GM12878 (cell line): ENCODE measurements at regions not wholly inside any gene's neighbourhood (a gene's known extent, or its start where the extent isn't known, plus 50 kb on each side); places are given as distances from the start of the nearest gene placed in this dataset.

Experiments
- ATF7 ChIP-seq: fragments of 450-650 bp; IDR thresholded peaks from 2 replicates; pipeline ENCODE4 v1.6.1; 2016; ENCODE audit warnings: low read depth, mild to moderate bottlenecking
- EED ChIP-seq: sonication (generic); IDR thresholded peaks from 2 replicates; pipeline ENCODE4 v1.6.1; 2016; ENCODE audit warnings: antibody characterized with exemption, low read depth
- FOXM1 ChIP-seq: IDR thresholded peaks from 2 replicates; pipeline ENCODE4 v1.6.1; 2012; ENCODE audit warnings: low read depth, mild to moderate bottlenecking, inconsistent platforms, low read length, moderate library complexity
- IRF4 ChIP-seq: IDR thresholded peaks from 2 replicates; pipeline ENCODE4 v1.6.1; 2011; ENCODE audit warnings: low read depth, low read length
- JUND ChIP-seq: IDR thresholded peaks from 2 replicates; pipeline ENCODE4 v1.6.1; 2012; ENCODE audit warnings: low read depth, mild to moderate bottlenecking, low read length, improper control_type of control experiment, moderate library complexity
- MXI1 ChIP-seq: fragments of 150-350 bp; IDR thresholded peaks from 2 replicates; pipeline ENCODE4 v1.6.1; 2011; ENCODE audit warnings: low read depth, mild to moderate bottlenecking, inconsistent platforms, low read length, improper control_type of control experiment
- MYC ChIP-seq: IDR thresholded peaks from 2 replicates; pipeline ENCODE4 v1.6.1; 2011; ENCODE audit warnings: mild to moderate bottlenecking, low read length, moderate library complexity, inconsistent platforms; ENCODE audit not compliant: insufficient read depth, insufficient replicate concordance, insufficient read length, severe bottlenecking
- NBN ChIP-seq: fragments of 450-650 bp; IDR thresholded peaks from 2 replicates; pipeline ENCODE4 v1.6.1; 2016
- NFYA ChIP-seq: IDR thresholded peaks from 2 replicates; pipeline ENCODE4 v1.6.1; 2011; ENCODE audit warnings: low read depth, mild to moderate bottlenecking, low read length, improper control_type of control experiment, borderline replicate concordance
- NR2C1 ChIP-seq: fragments of 450-650 bp; IDR thresholded peaks from 2 replicates; pipeline ENCODE4 v1.6.1; 2017; ENCODE audit warnings: antibody characterized with exemption, mild to moderate bottlenecking, moderate library complexity
- NR2C2 ChIP-seq: IDR thresholded peaks from 2 replicates; pipeline ENCODE4 v1.6.1; 2011; ENCODE audit warnings: borderline replicate concordance, low read depth; ENCODE audit not compliant: control insufficient read depth, insufficient read length
- PAX8 ChIP-seq: fragments of 450-650 bp; IDR thresholded peaks from 2 replicates; pipeline ENCODE4 v1.6.1; 2017; ENCODE audit warnings: mild to moderate bottlenecking, moderate library complexity
- RAD21 ChIP-seq: IDR thresholded peaks from 2 replicates; pipeline ENCODE4 v1.6.1; 2011; ENCODE audit warnings: mild to moderate bottlenecking, low read depth, low read length, moderate library complexity; ENCODE audit not compliant: insufficient read depth
- RUNX3 ChIP-seq: IDR thresholded peaks from 2 replicates; pipeline ENCODE4 v1.6.1; 2012; ENCODE audit warnings: low read length, inconsistent platforms
- SIN3A ChIP-seq: IDR thresholded peaks from 2 replicates; pipeline ENCODE4 v1.6.1; 2012; ENCODE audit warnings: low read depth, low read length, improper control_type of control experiment
- SMC3 ChIP-seq: IDR thresholded peaks from 2 replicates; pipeline ENCODE4 v1.6.1; 2011; ENCODE audit warnings: low read length, improper control_type of control experiment, borderline replicate concordance
- SUPT20H ChIP-seq: IDR thresholded peaks from 2 replicates; pipeline ENCODE4 v1.6.1; 2011; ENCODE audit warnings: low read depth, mild to moderate bottlenecking, low read length, moderate library complexity, borderline replicate concordance; ENCODE audit not compliant: control insufficient read depth
- WRNIP1 ChIP-seq: IDR thresholded peaks from 2 replicates; pipeline ENCODE4 v1.6.1; 2011; ENCODE audit warnings: low read depth, low read length, improper control_type of control experiment, borderline replicate concordance
- YBX1 ChIP-seq: fragments of 450-650 bp; IDR thresholded peaks from 2 replicates; pipeline ENCODE4 v1.6.1; 2016; ENCODE audit warnings: antibody characterized with exemption
- YY1 ChIP-seq: IDR thresholded peaks from 2 replicates; pipeline ENCODE4 v1.6.1; 2011; ENCODE audit warnings: low read depth, mild to moderate bottlenecking, low read length
- ZBED1 ChIP-seq: IDR thresholded peaks from 2 replicates; pipeline ENCODE4 v1.6.1; 2016; ENCODE audit warnings: borderline replicate concordance
- ZNF384 ChIP-seq: IDR thresholded peaks from 2 replicates; pipeline ENCODE4 v1.6.1; 2012; ENCODE audit warnings: low read depth, mild to moderate bottlenecking, low read length, improper control_type of control experiment, borderline replicate concordance
- ZZZ3 ChIP-seq: IDR thresholded peaks from 2 replicates; pipeline ENCODE4 v1.6.1; 2011; ENCODE audit warnings: low read depth; ENCODE audit not compliant: control insufficient read depth, insufficient read length
- TF ChIP-seq, protein P1 (sequence below): fragments of 450-650 bp; IDR thresholded peaks from 2 replicates; pipeline ENCODE4 v1.6.1; 2017; ENCODE audit warnings: mild to moderate bottlenecking, moderate library complexity
- TF ChIP-seq, protein P2 (sequence below): fragments of 450-650 bp; IDR thresholded peaks from 2 replicates; pipeline ENCODE4 v1.6.1; 2016; ENCODE audit warnings: mild to moderate bottlenecking, moderate library complexity, borderline replicate concordance

DNA sequence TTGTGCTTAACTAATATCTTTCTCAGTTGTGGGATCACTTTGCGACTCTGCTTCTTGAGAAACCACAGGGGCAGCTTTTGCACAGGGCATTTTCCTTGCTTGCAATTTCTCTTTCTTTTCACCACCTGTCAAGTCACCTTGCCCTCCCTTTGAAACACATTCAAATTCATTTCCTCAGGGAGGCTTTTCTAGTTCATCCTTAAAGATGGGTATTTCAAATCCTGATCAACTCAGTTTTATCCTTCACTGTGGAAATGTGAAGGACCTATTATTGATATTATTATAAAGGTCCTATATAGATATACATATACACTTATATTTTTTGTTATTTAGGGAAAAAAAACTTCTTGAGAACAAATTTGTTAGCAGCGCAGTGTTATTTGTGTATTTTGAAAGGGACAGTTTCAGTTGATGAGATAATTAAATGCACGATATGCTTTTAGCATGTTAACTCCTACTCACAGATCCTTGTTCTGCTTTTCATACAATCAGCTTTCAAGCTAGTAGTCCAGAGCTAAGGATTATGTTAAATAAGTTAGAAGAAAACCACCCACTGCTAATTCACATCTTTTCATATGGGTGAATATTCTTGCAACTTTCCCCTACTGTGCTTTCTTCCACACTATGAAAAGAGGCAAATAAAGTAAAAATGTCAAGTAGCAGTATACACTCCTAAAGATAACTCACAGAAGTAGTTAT lies 501.4 kb upstream of the RGS6 start (continued):
- 0 out of 2 replicates have a peak, but pooled peaks have one; percentile 29 for TF ChIP-seq NBN
- no peak for TF ChIP-seq YY1
- TF ChIP-seq SMC3, result no peak
- TF ChIP-seq, protein P1, sequence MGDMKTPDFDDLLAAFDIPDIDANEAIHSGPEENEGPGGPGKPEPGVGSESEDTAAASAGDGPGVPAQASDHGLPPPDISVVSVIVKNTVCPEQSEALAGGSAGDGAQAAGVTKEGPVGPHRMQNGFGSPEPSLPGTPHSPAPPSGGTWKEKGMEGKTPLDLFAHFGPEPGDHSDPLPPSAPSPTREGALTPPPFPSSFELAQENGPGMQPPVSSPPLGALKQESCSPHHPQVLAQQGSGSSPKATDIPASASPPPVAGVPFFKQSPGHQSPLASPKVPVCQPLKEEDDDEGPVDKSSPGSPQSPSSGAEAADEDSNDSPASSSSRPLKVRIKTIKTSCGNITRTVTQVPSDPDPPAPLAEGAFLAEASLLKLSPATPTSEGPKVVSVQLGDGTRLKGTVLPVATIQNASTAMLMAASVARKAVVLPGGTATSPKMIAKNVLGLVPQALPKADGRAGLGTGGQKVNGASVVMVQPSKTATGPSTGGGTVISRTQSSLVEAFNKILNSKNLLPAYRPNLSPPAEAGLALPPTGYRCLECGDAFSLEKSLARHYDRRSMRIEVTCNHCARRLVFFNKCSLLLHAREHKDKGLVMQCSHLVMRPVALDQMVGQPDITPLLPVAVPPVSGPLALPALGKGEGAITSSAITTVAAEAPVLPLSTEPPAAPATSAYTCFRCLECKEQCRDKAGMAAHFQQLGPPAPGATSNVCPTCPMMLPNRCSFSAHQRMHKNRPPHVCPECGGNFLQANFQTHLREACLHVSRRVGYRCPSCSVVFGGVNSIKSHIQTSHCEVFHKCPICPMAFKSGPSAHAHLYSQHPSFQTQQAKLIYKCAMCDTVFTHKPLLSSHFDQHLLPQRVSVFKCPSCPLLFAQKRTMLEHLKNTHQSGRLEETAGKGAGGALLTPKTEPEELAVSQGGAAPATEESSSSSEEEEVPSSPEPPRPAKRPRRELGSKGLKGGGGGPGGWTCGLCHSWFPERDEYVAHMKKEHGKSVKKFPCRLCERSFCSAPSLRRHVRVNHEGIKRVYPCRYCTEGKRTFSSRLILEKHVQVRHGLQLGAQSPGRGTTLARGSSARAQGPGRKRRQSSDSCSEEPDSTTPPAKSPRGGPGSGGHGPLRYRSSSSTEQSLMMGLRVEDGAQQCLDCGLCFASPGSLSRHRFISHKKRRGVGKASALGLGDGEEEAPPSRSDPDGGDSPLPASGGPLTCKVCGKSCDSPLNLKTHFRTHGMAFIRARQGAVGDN, result no peak
- TF ChIP-seq, protein P2, sequence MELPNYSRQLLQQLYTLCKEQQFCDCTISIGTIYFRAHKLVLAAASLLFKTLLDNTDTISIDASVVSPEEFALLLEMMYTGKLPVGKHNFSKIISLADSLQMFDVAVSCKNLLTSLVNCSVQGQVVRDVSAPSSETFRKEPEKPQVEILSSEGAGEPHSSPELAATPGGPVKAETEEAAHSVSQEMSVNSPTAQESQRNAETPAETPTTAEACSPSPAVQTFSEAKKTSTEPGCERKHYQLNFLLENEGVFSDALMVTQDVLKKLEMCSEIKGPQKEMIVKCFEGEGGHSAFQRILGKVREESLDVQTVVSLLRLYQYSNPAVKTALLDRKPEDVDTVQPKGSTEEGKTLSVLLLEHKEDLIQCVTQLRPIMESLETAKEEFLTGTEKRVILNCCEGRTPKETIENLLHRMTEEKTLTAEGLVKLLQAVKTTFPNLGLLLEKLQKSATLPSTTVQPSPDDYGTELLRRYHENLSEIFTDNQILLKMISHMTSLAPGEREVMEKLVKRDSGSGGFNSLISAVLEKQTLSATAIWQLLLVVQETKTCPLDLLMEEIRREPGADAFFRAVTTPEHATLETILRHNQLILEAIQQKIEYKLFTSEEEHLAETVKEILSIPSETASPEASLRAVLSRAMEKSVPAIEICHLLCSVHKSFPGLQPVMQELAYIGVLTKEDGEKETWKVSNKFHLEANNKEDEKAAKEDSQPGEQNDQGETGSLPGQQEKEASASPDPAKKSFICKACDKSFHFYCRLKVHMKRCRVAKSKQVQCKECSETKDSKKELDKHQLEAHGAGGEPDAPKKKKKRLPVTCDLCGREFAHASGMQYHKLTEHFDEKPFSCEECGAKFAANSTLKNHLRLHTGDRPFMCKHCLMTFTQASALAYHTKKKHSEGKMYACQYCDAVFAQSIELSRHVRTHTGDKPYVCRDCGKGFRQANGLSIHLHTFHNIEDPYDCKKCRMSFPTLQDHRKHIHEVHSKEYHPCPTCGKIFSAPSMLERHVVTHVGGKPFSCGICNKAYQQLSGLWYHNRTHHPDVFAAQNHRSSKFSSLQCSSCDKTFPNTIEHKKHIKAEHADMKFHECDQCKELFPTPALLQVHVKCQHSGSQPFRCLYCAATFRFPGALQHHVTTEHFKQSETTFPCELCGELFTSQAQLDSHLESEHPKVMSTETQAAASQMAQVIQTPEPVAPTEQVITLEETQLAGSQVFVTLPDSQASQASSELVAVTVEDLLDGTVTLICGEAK, result no peak
- no peak for TF ChIP-seq WRNIP1
- no peak for TF ChIP-seq SUPT20H
- TF ChIP-seq NR2C1, result no peak
- TF ChIP-seq EED, result peak; percentile 78
- TF ChIP-seq ATF7, result peak; percentile 62
- TF ChIP-seq IRF4, result 0 out of 2 replicates have a peak, but pooled peaks have one; percentile 48
- TF ChIP-seq MYC, result no peak
- 0 out of 2 replicates have a peak, but pooled peaks have one; percentile 7 for TF ChIP-seq ZBED1
- TF ChIP-seq ZZZ3, result no peak
- TF ChIP-seq NR2C2, result no peak
- no peak for TF ChIP-seq JUND
- TF ChIP-seq MXI1, result peak; percentile 70; the same call in 1 of the 2 replicates
- TF ChIP-seq YBX1, result no peak
- TF ChIP-seq ZNF384, result peak; percentile 13; the same call in 1 of the 2 replicates
- 0 out of 2 replicates have a peak, but pooled peaks have one; percentile 6 for TF ChIP-seq RAD21
- peak; percentile 84; the same call in 1 of the 2 replicates for TF ChIP-seq FOXM1
- TF ChIP-seq SIN3A, result no peak
- no peak for TF ChIP-seq NFYA
- TF ChIP-seq RUNX3, result peak; percentile 88
- TF ChIP-seq PAX8, result no peak
